ENCODE measurements at regions not wholly inside any gene's neighbourhood (a gene's known extent, or its start where the extent isn't known, plus 50 kb on each side); places are given as distances from the start of the nearest gene placed in this dataset.

GRCh38 chr10:130658687-130659290 lies 522.6 kb downstream of the GLRX3 start:
- no peak for DNase-seq (ENCODE audit: low read depth in 2 of 2)

- no peak for DNase-seq (ENCODE audit: low read depth in 2 of 2)
Measured at GRCh38 chr10:130659528-130659927, 523.3 kb downstream of the GLRX3 start.

- DNase-seq (ENCODE audit: low read depth in 2 of 2): no peak
Measured at GRCh38 chr10:130660266-130660665, 524.1 kb downstream of the GLRX3 start.

- DNase-seq (ENCODE audit: low read depth in 2 of 2): no peak
Measured at GRCh38 chr10:130661419-130661818, 525.2 kb downstream of the GLRX3 start.

GRCh38 chr10:130662775-130663174 lies 526.6 kb downstream of the GLRX3 start:
- DNase-seq (ENCODE audit: low read depth in 2 of 2): no peak

- DNase-seq (ENCODE audit: low read depth in 2 of 2): no peak
Measured at GRCh38 chr10:130664526-130664925, 528.3 kb downstream of the GLRX3 start.

GRCh38 chr10:130666215-130666614 lies 530.0 kb downstream of the GLRX3 start:
- DNase-seq (ENCODE audit: low read depth in 2 of 2): no peak

- DNase-seq (ENCODE audit: low read depth in 2 of 2): no peak
Measured at GRCh38 chr10:130686689-130687300, 550.6 kb downstream of the GLRX3 start.

- no peak for DNase-seq (ENCODE audit: low read depth in 2 of 2)
Measured at GRCh38 chr10:130687566-130687965, 551.4 kb downstream of the GLRX3 start.

- no peak for DNase-seq (ENCODE audit: low read depth in 2 of 2)
Measured at GRCh38 chr10:130689743-130690626, 553.8 kb downstream of the GLRX3 start.

GRCh38 chr10:130691776-130692175 lies 555.6 kb downstream of the GLRX3 start:
- DNase-seq (ENCODE audit: low read depth in 2 of 2): no peak

- DNase-seq (ENCODE audit: low read depth in 2 of 2): no peak
Measured at GRCh38 chr10:130696870-130697269, 560.7 kb downstream of the GLRX3 start.

- no peak for DNase-seq (ENCODE audit: low read depth in 2 of 2)
Measured at GRCh38 chr10:130707389-130707979, 571.3 kb downstream of the GLRX3 start.

- DNase-seq (ENCODE audit: low read depth in 2 of 2): no peak
Measured at GRCh38 chr10:130708465-130709070, 572.4 kb downstream of the GLRX3 start.

- no peak for DNase-seq (ENCODE audit: low read depth in 2 of 2)
Measured at GRCh38 chr10:130709415-130709814, 573.2 kb downstream of the GLRX3 start.

GRCh38 chr10:130711072-130711471 lies 574.9 kb downstream of the GLRX3 start:
- DNase-seq (ENCODE audit: low read depth in 2 of 2): no peak

- no peak for DNase-seq (ENCODE audit: low read depth in 2 of 2)
Measured at GRCh38 chr10:130713135-130713534, 576.9 kb downstream of the GLRX3 start.

GRCh38 chr10:130713731-130714130 lies 577.5 kb downstream of the GLRX3 start:
- DNase-seq (ENCODE audit: low read depth in 2 of 2): no peak

GRCh38 chr10:130714742-130715467 lies 578.7 kb downstream of the GLRX3 start:
- DNase-seq (ENCODE audit: low read depth in 2 of 2): no peak

GRCh38 chr10:130715686-130716670 lies 579.8 kb downstream of the GLRX3 start:
- DNase-seq (ENCODE audit: low read depth in 2 of 2): no peak

Data from stimulated activated CD4-positive, alpha-beta T cell treated with anti-CD3 and anti-CD28 coated beads, Interleukin-12 subunit alpha, Interleukin-12 subunit beta, amount 100 ng/mL, for 24 hours (primary cell).